ENCODE measurements at regions not wholly inside any gene's neighbourhood (a gene's known extent, or its start where the extent isn't known, plus 50 kb on each side); places are given as distances from the start of the nearest gene placed in this dataset.

DNA sequence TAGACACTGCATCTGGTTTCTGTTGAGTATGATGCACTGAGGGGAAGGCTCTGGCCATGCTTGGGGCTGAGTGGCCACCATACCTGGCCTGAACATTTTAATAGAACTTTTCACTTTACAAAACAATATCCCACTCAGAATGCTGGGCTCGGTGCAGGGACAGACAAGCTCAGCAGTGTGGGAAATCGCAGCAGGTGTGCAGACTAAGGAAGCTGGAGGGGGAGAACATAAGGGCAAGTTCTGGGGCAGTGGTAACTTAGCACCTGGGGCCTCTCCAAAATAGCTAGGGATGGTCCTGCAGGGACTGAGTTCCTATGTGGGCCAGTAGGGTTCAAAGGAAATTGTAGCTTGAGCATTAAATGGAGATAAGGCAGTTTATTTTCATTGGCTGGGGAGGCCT is 90.9 kb upstream of the RNU6-1 start:
- no peak for FAIRE-seq
- H3K4me1 ChIP-seq (ENCODE audit: control insufficient read depth, extremely low read depth, insufficient read depth, low read length), result no peaks in the 10 kb centered on the region
- intact Hi-C loops (cut with micrococcal nuclease), result no loop called here
- ChIA-PET CTCF (interaction anchor here (1.1 kb wide), 1 partner anchor 14 kb away, joined by 4 read pairs; no protein-coding TSS in a partner anchor), POLR2A (no interaction called here)
- TF ChIP-seq POLR2AphosphoS5 (IDR thresholded peaks at IDR 0.05; ENCODE audit: insufficient read depth, low read depth, low read length) (no peak), EZH2 (IDR thresholded peaks at IDR 0.05; ENCODE audit: borderline replicate concordance, low read depth, low read length, severe bottlenecking) (no peak), MYC (IDR thresholded peaks at IDR 0.05; ENCODE audit: low read depth, low read length) (no peak), GATA2 (IDR thresholded peaks at IDR 0.05; ENCODE audit: insufficient read depth, insufficient read length, low read depth, low read length) (no peak), FOS (IDR thresholded peaks at IDR 0.05; ENCODE audit: borderline replicate concordance, insufficient read depth, low read length) (no peak), JUN (IDR thresholded peaks at IDR 0.05; ENCODE audit: borderline replicate concordance, insufficient read depth, insufficient read length, low read depth) (no peak), POLR2A (IDR thresholded peaks at IDR 0.05; ENCODE audit: low read depth, low read length) (no peak)
- TF ChIP-seq, protein P1, sequence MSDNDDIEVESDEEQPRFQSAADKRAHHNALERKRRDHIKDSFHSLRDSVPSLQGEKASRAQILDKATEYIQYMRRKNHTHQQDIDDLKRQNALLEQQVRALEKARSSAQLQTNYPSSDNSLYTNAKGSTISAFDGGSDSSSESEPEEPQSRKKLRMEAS (IDR thresholded peaks at IDR 0.05; ENCODE audit: insufficient read depth, insufficient read length), result no peak
- TF ChIP-seq, protein P2, sequence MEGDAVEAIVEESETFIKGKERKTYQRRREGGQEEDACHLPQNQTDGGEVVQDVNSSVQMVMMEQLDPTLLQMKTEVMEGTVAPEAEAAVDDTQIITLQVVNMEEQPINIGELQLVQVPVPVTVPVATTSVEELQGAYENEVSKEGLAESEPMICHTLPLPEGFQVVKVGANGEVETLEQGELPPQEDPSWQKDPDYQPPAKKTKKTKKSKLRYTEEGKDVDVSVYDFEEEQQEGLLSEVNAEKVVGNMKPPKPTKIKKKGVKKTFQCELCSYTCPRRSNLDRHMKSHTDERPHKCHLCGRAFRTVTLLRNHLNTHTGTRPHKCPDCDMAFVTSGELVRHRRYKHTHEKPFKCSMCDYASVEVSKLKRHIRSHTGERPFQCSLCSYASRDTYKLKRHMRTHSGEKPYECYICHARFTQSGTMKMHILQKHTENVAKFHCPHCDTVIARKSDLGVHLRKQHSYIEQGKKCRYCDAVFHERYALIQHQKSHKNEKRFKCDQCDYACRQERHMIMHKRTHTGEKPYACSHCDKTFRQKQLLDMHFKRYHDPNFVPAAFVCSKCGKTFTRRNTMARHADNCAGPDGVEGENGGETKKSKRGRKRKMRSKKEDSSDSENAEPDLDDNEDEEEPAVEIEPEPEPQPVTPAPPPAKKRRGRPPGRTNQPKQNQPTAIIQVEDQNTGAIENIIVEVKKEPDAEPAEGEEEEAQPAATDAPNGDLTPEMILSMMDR (IDR thresholded peaks at IDR 0.05; ENCODE audit: extremely low read depth in 1 of 2, insufficient read depth in 1 of 2, low read depth in 1 of 2, low read length in 2 of 2), result no peak
- no peaks in the 10 kb centered on the region for H3K36me3 ChIP-seq (ENCODE audit: control insufficient read depth in 2 of 2, extremely low read depth in 1 of 2, insufficient read depth in 2 of 2, low read length in 2 of 2)
- no TSS peak for BruUV-seq (replicated peaks)
- no peak overlapping the region for H2AFZ ChIP-seq (ENCODE audit: low read depth, low read length)
- peaks cover 4 to 8% of the 10 kb centered on the region in 2 experiments for H3K27me3 ChIP-seq (ENCODE audit: control insufficient read depth in 2 of 2, insufficient read depth in 2 of 2, low read length in 2 of 2)
- DNase-seq (ENCODE audit: low read depth, low spot score), result no peak
- H3K27ac ChIP-seq (ENCODE audit: insufficient read depth, low read depth, low read length), result no peak overlapping the region
- no peaks in the 10 kb centered on the region for H4K20me1 ChIP-seq (replicated peaks; ENCODE audit: control insufficient read depth, extremely low read depth, insufficient read depth, low read length)
- dilution Hi-C loops (cut with MboI; ENCODE audit: extremely low pct_ligation_motif_present, low sequenced_read_pairs), result no loop called here
- no peaks in the 10 kb centered on the region for H3K79me2 ChIP-seq (ENCODE audit: control insufficient read depth, insufficient read depth, low read length)
- no peak overlapping the region for H3K9ac ChIP-seq (replicated peaks; ENCODE audit: extremely low read depth, insufficient read depth, low read length)
- no peaks in the 10 kb centered on the region for H3K9me3 ChIP-seq (replicated peaks; ENCODE audit: control insufficient read depth, insufficient read depth, low read length)
- no peak overlapping the region for H3K4me2 ChIP-seq (ENCODE audit: insufficient read depth, low read length)
- no peaks in the 10 kb centered on the region for H3K9me1 ChIP-seq (replicated peaks; ENCODE audit: control insufficient read depth, extremely low read depth, insufficient read depth, low read length)
- no peak overlapping the region for H3K4me3 ChIP-seq (replicated peaks in 1 of 3; ENCODE audit: insufficient read depth in 1 of 3, low read depth in 1 of 3, low read length in 3 of 3)
